Neural cell (in vitro differentiated cells): ENCODE measurements at regions not wholly inside any gene's neighbourhood (a gene's known extent, or its start where the extent isn't known, plus 50 kb on each side); places are given as distances from the start of the nearest gene placed in this dataset.

ENCODE experiments used
- H2AFZ ChIP-seq: fragments of 200-600, 300-800 bp; sonication (generic), shearing (Covaris generic); 2 replicates; pipeline ENCODE4 v1.6.0; 2014; ENCODE audit warnings: low read depth, mild to moderate bottlenecking, antibody characterized with exemption, low read length, moderate library complexity
- H3F3A ChIP-seq: fragments of 200-600 bp; shearing (Covaris generic); 2 replicates; pipeline ENCODE4 v1.6.1; 2016; ENCODE audit warnings: mild to moderate bottlenecking, moderate library complexity, mixed read lengths, antibody characterized with exemption, low read length; ENCODE audit not compliant: insufficient read depth, poor library complexity, severe bottlenecking
- H3K27ac ChIP-seq: fragments of 200-600, 300-800 bp; sonication (generic), shearing (Covaris generic); 2 replicates; pipeline ENCODE4 v1.5.1; 2014; ENCODE audit warnings: mild to moderate bottlenecking, low read length, moderate library complexity
- H3K27me3 ChIP-seq: fragments of 300-800, 200-600 bp; sonication (generic), shearing (Covaris generic); 2 replicates; pipeline ENCODE4 v1.6.0; 2014; ENCODE audit warnings: mild to moderate bottlenecking, low read depth, low read length, moderate library complexity; ENCODE audit not compliant: insufficient read depth
- H3K36me3 ChIP-seq: fragments of 300-800, 200-600 bp; sonication (generic), shearing (Covaris generic); 2 replicates; pipeline ENCODE4 v1.5.1; 2014; ENCODE audit warnings: mild to moderate bottlenecking, antibody characterized with exemption, low read length, moderate library complexity; ENCODE audit not compliant: insufficient read depth
- H3K4me2 ChIP-seq: fragments of 300-800, 200-600 bp; sonication (generic), shearing (Covaris generic); 2 replicates; pipeline ENCODE4 v1.6.0; 2014; ENCODE audit warnings: mild to moderate bottlenecking, low read length
- H3K4me3 ChIP-seq: fragments of 300-800, 200-600 bp; sonication (generic), shearing (Covaris generic); 2 replicates; pipeline ENCODE4 v1.5.1; 2014; ENCODE audit warnings: mild to moderate bottlenecking, low read length, moderate library complexity
- H3K79me2 ChIP-seq: fragments of 200-600 bp; shearing (Covaris generic); replicated peaks from 2 replicates; pipeline ENCODE4 v1.6.0; 2014; ENCODE audit warnings: mild to moderate bottlenecking, low read length, moderate library complexity; ENCODE audit not compliant: insufficient read depth
- H3K9ac ChIP-seq: fragments of 300-800, 200-600 bp; sonication (generic), shearing (Covaris generic); 2 replicates; pipeline ENCODE4 v1.6.1; 2016; ENCODE audit warnings: mild to moderate bottlenecking, low read length, mixed read lengths
- H3K9me2 ChIP-seq: fragments of 200-600 bp; shearing (Covaris generic); 2 replicates; pipeline ENCODE4 v1.6.1; 2016; ENCODE audit warnings: mild to moderate bottlenecking, low read length, mixed read lengths; ENCODE audit not compliant: insufficient read depth
- H3K9me3 ChIP-seq: fragments of 200-600, 300-800 bp; sonication (generic), shearing (Covaris generic); 2 replicates; pipeline ENCODE4 v1.6.1; 2016; ENCODE audit warnings: mild to moderate bottlenecking, mixed run types, low read length, moderate library complexity, mixed read lengths
- H4K20me1 ChIP-seq: fragments of 200-600 bp; shearing (Covaris generic); 2 replicates; pipeline ENCODE4 v1.6.1; 2016; ENCODE audit warnings: mild to moderate bottlenecking, mixed run types; ENCODE audit not compliant: insufficient read depth
- CTCF ChIP-seq: fragments of 450-650 bp; IDR thresholded peaks from 2 replicates; pipeline ENCODE4 v1.5.1; 2014; ENCODE audit warnings: antibody characterized with exemption, mild to moderate bottlenecking, moderate library complexity; ENCODE audit not compliant: poor library complexity, severe bottlenecking
- EP300 ChIP-seq: fragments of 450-650 bp; conservative IDR thresholded peaks from 2 replicates; pipeline ENCODE4 v1.6.1; 2014; ENCODE audit warnings: antibody characterized with exemption, mild to moderate bottlenecking, moderate library complexity; ENCODE audit not compliant: poor library complexity, severe bottlenecking
- EZH2 ChIP-seq: fragments of 200-600, 300-800 bp; shearing (Covaris generic), sonication (generic); IDR thresholded peaks from 2 replicates; pipeline ENCODE4 v1.6.1; 2014; ENCODE audit warnings: antibody characterized with exemption, low read length, borderline replicate concordance, mild to moderate bottlenecking; ENCODE audit not compliant: insufficient read depth, poor library complexity, severe bottlenecking
- MXI1 ChIP-seq: fragments of 450-650 bp; conservative IDR thresholded peaks from 2 replicates; pipeline ENCODE4 v1.6.1; 2014; ENCODE audit warnings: antibody characterized with exemption, mild to moderate bottlenecking; ENCODE audit not compliant: poor library complexity, severe bottlenecking
- POLR2AphosphoS5 ChIP-seq: IDR thresholded peaks from 2 replicates; pipeline ENCODE4 v1.6.1; 2012
- RAD21 ChIP-seq: fragments of 450-650 bp; conservative IDR thresholded peaks from 2 replicates; pipeline ENCODE4 v1.6.1; 2014; ENCODE audit warnings: antibody characterized with exemption, mild to moderate bottlenecking, moderate library complexity
- REST ChIP-seq: IDR thresholded peaks from 2 replicates; pipeline ENCODE4 v1.6.1; 2012; ENCODE audit warnings: borderline replicate concordance
- SMC3 ChIP-seq: fragments of 450-650 bp; conservative IDR thresholded peaks from 2 replicates; pipeline ENCODE4 v1.6.1; 2014; ENCODE audit warnings: antibody characterized with exemption, mild to moderate bottlenecking, moderate library complexity; ENCODE audit not compliant: poor library complexity
- TAF1 ChIP-seq: IDR thresholded peaks from 2 replicates; pipeline ENCODE4 v1.6.1; 2012; ENCODE audit warnings: low read depth

GRCh38 chr10:64312876-64313275 lies 791.7 kb downstream of the REEP3 start:
- no peaks in the 10 kb centered on the region for H3K9me2 ChIP-seq
- H3K4me3 ChIP-seq: no peak overlapping the region
- H3K79me2 ChIP-seq: no peaks in the 10 kb centered on the region
- no peaks in the 10 kb centered on the region for H3F3A ChIP-seq
- no peaks in the 10 kb centered on the region for H3K36me3 ChIP-seq
- H3K9me3 ChIP-seq: no peaks in the 10 kb centered on the region
- no peak overlapping the region for H3K27ac ChIP-seq
- H2AFZ ChIP-seq: no peak overlapping the region
- no peak overlapping the region for H3K9ac ChIP-seq
- no peaks in the 10 kb centered on the region for H4K20me1 ChIP-seq
- H3K27me3 ChIP-seq: no peaks in the 10 kb centered on the region
- H3K4me2 ChIP-seq: no peak overlapping the region
- TF ChIP-seq POLR2AphosphoS5 (no peak), TAF1 (no peak), CTCF (no peak), REST (no peak), SMC3 (no peak)

GRCh38 chr10:64313967-64314366 lies 792.8 kb downstream of the REEP3 start:
- Histone ChIP-seq H3K9ac (no peak overlapping the region), H3F3A (no peaks in the 10 kb centered on the region), H3K79me2 (no peaks in the 10 kb centered on the region), H3K36me3 (no peaks in the 10 kb centered on the region), H3K27me3 (no peaks in the 10 kb centered on the region), H3K27ac (no peak overlapping the region), H4K20me1 (no peaks in the 10 kb centered on the region), H3K4me3 (no peak overlapping the region), H3K9me2 (no peaks in the 10 kb centered on the region), H3K4me2 (no peak overlapping the region), H2AFZ (no peak overlapping the region), H3K9me3 (no peaks in the 10 kb centered on the region)
- no peak for TF ChIP-seq MXI1
- no peak for TF ChIP-seq SMC3
- TF ChIP-seq EZH2: no peak
- TF ChIP-seq REST: no peak
- no peak for TF ChIP-seq TAF1
- no peak for TF ChIP-seq EP300
- TF ChIP-seq POLR2AphosphoS5: no peak
- TF ChIP-seq CTCF: no peak
- no peak for TF ChIP-seq RAD21
